Esophagus squamous epithelium (tissue), 4 donors: ENCODE measurements at regions not wholly inside any gene's neighbourhood (a gene's known extent, or its start where the extent isn't known, plus 50 kb on each side); places are given as distances from the start of the nearest gene placed in this dataset.
"Not testable (repeated sequence)": the region's sequence is repeated elsewhere in the genome, so short reads cannot be mapped to it uniquely, and the experiment has no call there.

Experiments used
- POLR2A ChIP-seq, 4 donors: fragments of 450-650 bp; IDR thresholded peaks; one replicate each; pipeline ENCODE4 v1.6.1; 2017; ENCODE audit warnings: antibody characterized with exemption in 4 of 4, mild to moderate bottlenecking in 4 of 4, moderate library complexity in 3 of 4
- TF ChIP-seq, protein P1 (sequence below), 6 experiments: fragments of 450-650 bp in 4 of 6; fragments of 200-600 bp in 2 of 6; sonication (generic) in 2 of 6; IDR thresholded peaks; one replicate each; pipeline ENCODE4 v1.5.1; 2016 to 2019; ENCODE audit warnings: antibody characterized with exemption in 6 of 6, mild to moderate bottlenecking in 4 of 6, moderate library complexity in 4 of 6

DNA sequence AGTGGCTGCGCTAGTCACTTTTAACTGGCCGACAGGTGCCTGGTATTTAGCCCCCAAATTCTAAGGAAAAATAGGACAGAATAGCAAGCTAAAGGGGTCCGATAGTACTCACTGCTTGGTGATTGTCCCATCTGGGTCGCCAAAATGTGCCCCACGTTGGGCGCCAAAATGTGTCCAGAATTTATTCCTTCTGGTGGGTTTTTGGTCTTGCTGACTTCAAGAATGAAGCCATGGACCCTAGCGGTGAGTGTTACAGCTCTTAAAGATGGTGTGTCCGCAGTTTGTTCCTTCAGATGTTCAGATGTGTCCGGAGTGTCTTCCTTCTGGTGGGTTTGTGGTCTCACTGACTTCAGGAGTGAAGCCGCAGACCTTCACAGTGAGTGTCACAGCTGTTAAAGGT, 144.8 kb upstream of the XIRP2 start:
- TF ChIP-seq, protein P1, sequence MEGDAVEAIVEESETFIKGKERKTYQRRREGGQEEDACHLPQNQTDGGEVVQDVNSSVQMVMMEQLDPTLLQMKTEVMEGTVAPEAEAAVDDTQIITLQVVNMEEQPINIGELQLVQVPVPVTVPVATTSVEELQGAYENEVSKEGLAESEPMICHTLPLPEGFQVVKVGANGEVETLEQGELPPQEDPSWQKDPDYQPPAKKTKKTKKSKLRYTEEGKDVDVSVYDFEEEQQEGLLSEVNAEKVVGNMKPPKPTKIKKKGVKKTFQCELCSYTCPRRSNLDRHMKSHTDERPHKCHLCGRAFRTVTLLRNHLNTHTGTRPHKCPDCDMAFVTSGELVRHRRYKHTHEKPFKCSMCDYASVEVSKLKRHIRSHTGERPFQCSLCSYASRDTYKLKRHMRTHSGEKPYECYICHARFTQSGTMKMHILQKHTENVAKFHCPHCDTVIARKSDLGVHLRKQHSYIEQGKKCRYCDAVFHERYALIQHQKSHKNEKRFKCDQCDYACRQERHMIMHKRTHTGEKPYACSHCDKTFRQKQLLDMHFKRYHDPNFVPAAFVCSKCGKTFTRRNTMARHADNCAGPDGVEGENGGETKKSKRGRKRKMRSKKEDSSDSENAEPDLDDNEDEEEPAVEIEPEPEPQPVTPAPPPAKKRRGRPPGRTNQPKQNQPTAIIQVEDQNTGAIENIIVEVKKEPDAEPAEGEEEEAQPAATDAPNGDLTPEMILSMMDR (IDR thresholded peaks at IDR 0.05) = not testable (repeated sequence)
- not testable (repeated sequence) for TF ChIP-seq POLR2A (IDR thresholded peaks at IDR 0.05)
